ENCODE measurements at regions not wholly inside any gene's neighbourhood (a gene's known extent, or its start where the extent isn't known, plus 50 kb on each side); places are given as distances from the start of the nearest gene placed in this dataset.

DNA sequence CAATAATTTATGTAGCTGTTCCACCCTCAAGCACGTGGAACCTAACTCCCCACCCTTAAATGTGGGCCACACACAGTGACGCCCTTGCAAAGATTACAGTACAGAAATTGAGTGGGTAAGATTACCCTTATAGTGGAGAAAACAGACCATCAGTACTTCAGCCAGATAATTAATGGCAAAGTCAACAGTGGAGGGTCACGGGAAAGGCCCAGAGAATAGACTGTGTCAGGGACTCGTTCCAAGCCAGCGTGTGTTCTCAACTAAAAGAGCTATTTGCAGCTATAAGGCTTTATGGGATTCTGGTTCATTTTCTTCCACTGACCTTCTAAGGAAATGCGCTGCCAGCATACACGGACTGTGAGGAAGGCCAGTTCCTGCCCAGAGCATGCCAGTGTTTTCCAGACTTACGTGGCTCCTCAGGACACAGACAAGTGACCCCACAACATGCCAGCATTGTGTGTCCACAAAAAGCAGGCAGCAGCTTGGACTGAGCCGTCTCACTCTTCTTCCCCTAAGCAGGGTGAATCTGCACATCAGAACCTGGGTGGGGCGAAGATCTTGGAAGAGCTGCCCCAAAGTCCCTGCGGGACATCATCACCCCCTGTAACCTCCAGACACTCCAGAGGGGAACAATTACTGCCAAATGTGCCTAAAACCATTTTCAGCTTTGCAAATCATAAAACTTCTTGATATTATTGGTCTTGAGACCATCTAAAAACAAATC is 428.5 kb downstream of the OCA2 start:
- Mint-ChIP-seq H3K27me3 (no peaks in the 10 kb centered on the region), H3K4me3 (no peak overlapping the region), H3K9me3 (peaks cover 0 to 8% (median 2%) of the 10 kb centered on the region in 7 donors), H3K36me3 (no peaks in the 10 kb centered on the region), H3K4me1 (no peaks in the 10 kb centered on the region), H3K27ac (no peak overlapping the region)
- no peak overlapping the region for H3K27ac ChIP-seq (ENCODE audit: insufficient read depth, low read length, poor library complexity, severe bottlenecking)
- H3K27me3 ChIP-seq (ENCODE audit: control insufficient read depth, insufficient read depth, low read length): no peaks in the 10 kb centered on the region
- no peaks in the 10 kb centered on the region for H3K36me3 ChIP-seq (ENCODE audit: control insufficient read depth, insufficient read depth, low read length)
- no peak for ATAC-seq (ENCODE audit: low read depth in 2 of 2)
- H3K9me3 ChIP-seq (ENCODE audit: control insufficient read depth in 2 of 2, low read length in 2 of 2): peaks cover 0 to 3% of the 10 kb centered on the region in 2 experiments
- H3K4me3 ChIP-seq (ENCODE audit: low read depth, low read length): no peak overlapping the region
- H3K4me1 ChIP-seq (ENCODE audit: control insufficient read depth, insufficient read depth, low read length, poor library complexity, severe bottlenecking): no peaks in the 10 kb centered on the region
- no peak for DNase-seq

DNA sequence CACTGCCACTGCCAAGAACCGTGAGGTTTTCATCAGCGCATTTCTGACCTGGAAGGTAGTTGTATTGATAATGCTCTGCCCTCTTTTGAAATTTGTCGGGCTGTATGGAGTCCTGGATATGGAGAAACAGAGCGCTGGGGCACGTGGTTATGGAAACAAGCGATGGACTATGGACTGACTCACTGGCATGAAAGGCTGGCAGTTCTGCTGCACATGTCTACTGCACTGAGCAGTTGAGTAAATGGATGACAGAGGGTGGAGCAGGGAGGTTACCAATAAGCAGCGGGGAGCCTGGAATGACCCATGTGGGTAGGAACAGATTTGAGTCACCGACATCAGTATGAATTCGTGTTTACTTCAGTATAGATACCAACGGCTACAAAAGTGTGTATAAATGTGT is 429.5 kb downstream of the OCA2 start:
- no peak overlapping the region for H3K4me3 Mint-ChIP-seq
- no peaks in the 10 kb centered on the region for H3K36me3 Mint-ChIP-seq
- no peaks in the 10 kb centered on the region for H3K36me3 ChIP-seq (ENCODE audit: control insufficient read depth, insufficient read depth, low read length)

DNA sequence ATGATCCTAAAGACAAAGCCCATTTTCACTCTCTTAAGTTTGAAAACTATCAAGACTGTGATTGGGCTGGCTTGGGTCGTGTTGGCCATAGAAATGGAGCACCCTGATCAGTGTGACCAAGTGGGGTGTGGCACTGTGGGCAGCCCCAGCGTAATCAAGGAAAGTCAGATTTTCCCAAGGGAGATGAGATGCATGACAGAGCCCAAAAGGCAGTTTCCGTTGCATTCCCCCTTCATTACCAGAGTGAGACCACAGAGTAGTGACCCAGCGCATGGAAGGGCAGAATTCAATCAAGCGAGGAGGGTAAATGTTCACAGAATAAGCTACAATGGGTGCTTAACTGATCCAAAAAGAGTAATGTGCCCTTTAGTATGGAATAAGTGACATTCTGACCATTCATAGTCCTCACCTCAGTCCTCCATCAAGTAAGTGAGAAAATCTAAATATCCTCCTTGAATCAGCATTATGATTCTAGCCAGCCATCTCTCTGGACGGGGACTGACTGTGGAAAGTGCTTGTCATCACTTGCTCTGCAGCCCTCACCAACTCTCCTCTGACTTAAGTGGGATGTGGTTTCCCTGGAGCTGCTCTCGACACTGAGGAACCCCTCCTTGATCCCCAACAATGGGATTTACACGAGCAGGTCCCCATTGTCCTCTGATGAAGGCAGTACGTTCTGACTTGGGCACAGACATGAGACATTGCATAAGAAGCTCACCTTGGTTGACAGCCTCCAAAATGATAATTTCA is 430.5 kb downstream of the OCA2 start:
- no peak for ATAC-seq (ENCODE audit: low read depth in 2 of 2)
- H3K4me3 Mint-ChIP-seq: no peak overlapping the region

More for the DNA sequence above, 429.5 kb downstream of the OCA2 start:
- no peak overlapping the region for H3K27ac ChIP-seq (ENCODE audit: insufficient read depth, low read length, poor library complexity, severe bottlenecking)
- H3K27ac Mint-ChIP-seq: no peak overlapping the region
- DNase-seq (no peak), ATAC-seq (ENCODE audit: low read depth in 2 of 2) (no peak)
- no peak overlapping the region for H3K4me3 ChIP-seq (ENCODE audit: low read depth, low read length)
- no peaks in the 10 kb centered on the region for H3K27me3 ChIP-seq (ENCODE audit: control insufficient read depth, insufficient read depth, low read length)
- H3K9me3 Mint-ChIP-seq: peaks cover 0 to 8% (median 2%) of the 10 kb centered on the region in 7 donors
- no peaks in the 10 kb centered on the region for H3K4me1 Mint-ChIP-seq
- no peaks in the 10 kb centered on the region for H3K27me3 Mint-ChIP-seq
- no peaks in the 10 kb centered on the region for H3K4me1 ChIP-seq (ENCODE audit: control insufficient read depth, insufficient read depth, low read length, poor library complexity, severe bottlenecking)
- peaks cover 0 to 3% of the 10 kb centered on the region in 2 experiments for H3K9me3 ChIP-seq (ENCODE audit: control insufficient read depth in 2 of 2, low read length in 2 of 2)

DNA sequence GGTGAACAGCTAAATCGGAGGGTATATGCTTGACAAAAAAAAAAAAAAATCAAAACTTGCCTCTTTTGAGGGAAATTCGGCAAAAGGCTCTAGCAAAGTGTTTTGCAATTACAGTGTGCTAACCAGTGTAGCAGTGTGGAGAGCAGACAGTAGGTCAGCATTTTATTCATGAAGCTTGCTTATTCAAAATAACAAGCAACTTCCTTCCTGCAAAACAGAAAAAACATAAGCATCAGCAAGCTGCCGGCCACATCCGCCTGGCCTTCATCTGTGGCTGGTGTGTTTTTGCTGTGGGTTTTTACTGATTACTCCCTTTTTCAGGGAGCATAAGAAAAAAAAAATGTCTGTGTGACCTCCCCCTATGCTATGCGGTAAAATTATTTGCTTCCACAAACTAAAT is 434.1 kb downstream of the OCA2 start:
- no peak overlapping the region for H3K4me3 Mint-ChIP-seq
- no peaks in the 10 kb centered on the region for H3K4me1 Mint-ChIP-seq
- H3K9me3 ChIP-seq (ENCODE audit: control insufficient read depth in 2 of 2, low read length in 2 of 2): peaks cover 0 to 2% of the 10 kb centered on the region in 2 experiments
- DNase-seq (no peak), ATAC-seq (ENCODE audit: low read depth in 2 of 2) (no peak)
- no peaks in the 10 kb centered on the region for H3K27me3 ChIP-seq (ENCODE audit: control insufficient read depth, insufficient read depth, low read length)
- H3K4me3 ChIP-seq (ENCODE audit: low read depth, low read length): no peak overlapping the region
- peaks cover 4% of the 10 kb centered on the region for H3K27me3 Mint-ChIP-seq
- no peaks in the 10 kb centered on the region for H3K4me1 ChIP-seq (ENCODE audit: control insufficient read depth, insufficient read depth, low read length, poor library complexity, severe bottlenecking)
- H3K27ac Mint-ChIP-seq: no peak overlapping the region
- no peaks in the 10 kb centered on the region for H3K36me3 Mint-ChIP-seq
- H3K27ac ChIP-seq (ENCODE audit: insufficient read depth, low read length, poor library complexity, severe bottlenecking): no peak overlapping the region
- H3K36me3 ChIP-seq (ENCODE audit: control insufficient read depth, insufficient read depth, low read length): no peaks in the 10 kb centered on the region
- peaks cover 0 to 8% (median 5%) of the 10 kb centered on the region in 7 donors for H3K9me3 Mint-ChIP-seq

More for the DNA sequence above, 430.5 kb downstream of the OCA2 start:
- Histone ChIP-seq H3K27me3 (ENCODE audit: control insufficient read depth, insufficient read depth, low read length) (no peaks in the 10 kb centered on the region), H3K27ac (ENCODE audit: insufficient read depth, low read length, poor library complexity, severe bottlenecking) (no peak overlapping the region), H3K4me1 (ENCODE audit: control insufficient read depth, insufficient read depth, low read length, poor library complexity, severe bottlenecking) (no peaks in the 10 kb centered on the region), H3K9me3 (ENCODE audit: control insufficient read depth in 2 of 2, low read length in 2 of 2) (peaks cover 0 to 3% of the 10 kb centered on the region in 2 experiments), H3K36me3 (ENCODE audit: control insufficient read depth, insufficient read depth, low read length) (no peaks in the 10 kb centered on the region), H3K4me3 (ENCODE audit: low read depth, low read length) (no peak overlapping the region)
- H3K4me1 Mint-ChIP-seq: no peaks in the 10 kb centered on the region
- H3K36me3 Mint-ChIP-seq: no peaks in the 10 kb centered on the region
- H3K9me3 Mint-ChIP-seq: peaks cover 0 to 8% (median 5%) of the 10 kb centered on the region in 7 donors
- no peak for DNase-seq
- no peaks in the 10 kb centered on the region for H3K27me3 Mint-ChIP-seq
- H3K27ac Mint-ChIP-seq: no peak overlapping the region

DNA sequence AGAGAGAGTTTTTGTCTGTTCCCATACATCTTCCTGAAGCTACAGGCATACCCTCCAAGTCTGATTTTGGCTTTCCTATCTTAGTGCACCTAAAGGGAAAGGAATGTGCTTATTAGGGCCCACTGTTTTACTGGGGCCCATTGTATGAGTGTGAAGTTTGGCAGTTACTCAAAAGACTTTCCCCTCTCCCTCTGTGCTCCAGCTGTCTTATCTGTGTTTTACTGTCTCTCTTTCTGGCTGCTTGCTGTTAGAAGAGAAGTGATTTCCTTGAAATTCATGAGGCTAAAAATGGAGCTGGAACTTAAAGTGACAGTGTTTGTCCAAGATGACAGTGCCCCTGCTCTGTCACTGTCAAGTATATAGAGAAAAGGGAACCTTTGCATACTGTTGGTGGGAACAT is 436.2 kb downstream of the OCA2 start:
- no peak for ATAC-seq (ENCODE audit: low read depth in 2 of 2)
- H3K4me3 Mint-ChIP-seq: no peak overlapping the region
- H3K27ac Mint-ChIP-seq: no peak overlapping the region
- peaks cover 4% of the 10 kb centered on the region for H3K27me3 Mint-ChIP-seq
- no peaks in the 10 kb centered on the region for H3K36me3 ChIP-seq (ENCODE audit: control insufficient read depth, insufficient read depth, low read length)
- no peak overlapping the region for H3K4me3 ChIP-seq (ENCODE audit: low read depth, low read length)
- no peak overlapping the region for H3K27ac ChIP-seq (ENCODE audit: insufficient read depth, low read length, poor library complexity, severe bottlenecking)
- H3K9me3 ChIP-seq (ENCODE audit: control insufficient read depth in 2 of 2, low read length in 2 of 2): no peaks in the 10 kb centered on the region
- peaks cover 0 to 12% (median 4%) of the 10 kb centered on the region in 7 donors for H3K9me3 Mint-ChIP-seq
- no peaks in the 10 kb centered on the region for H3K4me1 Mint-ChIP-seq
- no peaks in the 10 kb centered on the region for H3K4me1 ChIP-seq (ENCODE audit: control insufficient read depth, insufficient read depth, low read length, poor library complexity, severe bottlenecking)
- H3K36me3 Mint-ChIP-seq: no peaks in the 10 kb centered on the region
- DNase-seq: no peak
- no peaks in the 10 kb centered on the region for H3K27me3 ChIP-seq (ENCODE audit: control insufficient read depth, insufficient read depth, low read length)

DNA sequence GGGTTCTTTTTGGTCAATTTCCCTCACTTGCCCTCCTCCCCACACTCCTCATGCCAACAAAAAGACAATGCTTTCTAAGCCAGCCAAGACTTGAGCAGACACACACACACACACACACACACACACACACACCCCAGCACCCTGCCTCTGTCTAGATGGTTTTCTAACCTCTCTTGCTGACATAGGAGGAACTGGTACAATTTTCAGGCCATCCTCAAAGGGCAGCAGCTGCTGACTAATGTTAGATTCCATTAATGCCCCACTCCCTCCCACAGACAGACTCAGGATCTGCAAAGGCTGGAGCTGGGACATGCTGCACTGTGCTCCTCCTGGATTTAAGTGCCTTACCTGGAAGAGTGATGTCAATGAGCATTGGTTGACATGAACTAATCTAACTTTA is 438.4 kb downstream of the OCA2 start:
- H3K9me3 Mint-ChIP-seq: peaks cover 0 to 14% (median 9%) of the 10 kb centered on the region in 7 donors
- no peaks in the 10 kb centered on the region for H3K36me3 ChIP-seq (ENCODE audit: control insufficient read depth, insufficient read depth, low read length)

DNA sequence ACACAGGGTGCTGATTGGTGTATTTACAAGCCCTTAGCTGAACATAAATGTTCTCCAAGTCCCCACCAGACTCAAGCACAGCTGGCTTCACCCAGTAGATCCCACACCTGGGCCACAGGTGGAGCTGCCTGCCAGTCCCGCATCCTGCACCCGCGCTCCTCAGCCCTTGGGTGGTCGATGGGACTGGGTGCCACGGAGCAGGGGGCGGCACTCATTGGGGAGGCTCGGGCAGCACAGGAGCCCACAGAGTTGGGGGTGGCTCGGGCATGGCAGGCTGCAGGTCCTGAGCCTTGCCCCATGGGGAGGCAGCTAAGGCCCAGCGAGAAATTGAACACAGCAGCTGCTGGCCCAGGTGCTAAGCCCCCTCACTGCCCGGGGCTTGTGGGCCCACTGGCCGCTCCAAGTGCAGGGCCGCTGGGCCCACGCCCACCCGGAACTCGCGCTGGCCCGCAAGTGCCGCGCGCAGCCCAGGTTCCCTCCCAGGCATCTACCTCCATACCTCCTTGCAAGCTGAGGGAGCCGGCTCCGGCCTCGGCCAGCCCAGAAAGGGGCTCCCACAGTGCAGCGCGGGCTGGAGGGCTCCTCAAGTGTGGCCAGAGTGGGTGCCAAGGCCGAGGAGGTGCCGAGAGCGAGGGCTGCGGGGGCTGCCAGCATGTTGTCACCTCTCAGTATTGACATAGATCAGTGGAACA is 442.7 kb downstream of the OCA2 start:
- Mint-ChIP-seq H3K9me3 (peaks cover 0 to 15% (median 9%) of the 10 kb centered on the region in 7 donors), H3K36me3 (no peaks in the 10 kb centered on the region), H3K4me3 (no peak overlapping the region), H3K27me3 (no peaks in the 10 kb centered on the region), H3K4me1 (no peaks in the 10 kb centered on the region), H3K27ac (no peak overlapping the region)
- Histone ChIP-seq H3K4me1 (ENCODE audit: control insufficient read depth, insufficient read depth, low read length, poor library complexity, severe bottlenecking) (no peaks in the 10 kb centered on the region), H3K36me3 (ENCODE audit: control insufficient read depth, insufficient read depth, low read length) (no peaks in the 10 kb centered on the region), H3K27ac (ENCODE audit: insufficient read depth, low read length, poor library complexity, severe bottlenecking) (no peak overlapping the region), H3K27me3 (ENCODE audit: control insufficient read depth, insufficient read depth, low read length) (no peaks in the 10 kb centered on the region), H3K4me3 (ENCODE audit: low read depth, low read length) (no peak overlapping the region), H3K9me3 (ENCODE audit: control insufficient read depth in 2 of 2, low read length in 2 of 2) (no peaks in the 10 kb centered on the region)
- DNase-seq (no peak), ATAC-seq (ENCODE audit: low read depth in 2 of 2) (no peak)

More for the DNA sequence above, 438.4 kb downstream of the OCA2 start:
- peaks cover 4% of the 10 kb centered on the region for H3K27me3 Mint-ChIP-seq
- no peak for ATAC-seq (ENCODE audit: low read depth in 2 of 2)
- Histone ChIP-seq H3K27ac (ENCODE audit: insufficient read depth, low read length, poor library complexity, severe bottlenecking) (no peak overlapping the region), H3K9me3 (ENCODE audit: control insufficient read depth in 2 of 2, low read length in 2 of 2) (no peaks in the 10 kb centered on the region), H3K4me1 (ENCODE audit: control insufficient read depth, insufficient read depth, low read length, poor library complexity, severe bottlenecking) (no peaks in the 10 kb centered on the region), H3K27me3 (ENCODE audit: control insufficient read depth, insufficient read depth, low read length) (no peaks in the 10 kb centered on the region), H3K4me3 (ENCODE audit: low read depth, low read length) (no peak overlapping the region)
- no peak overlapping the region for H3K27ac Mint-ChIP-seq
- no peaks in the 10 kb centered on the region for H3K36me3 Mint-ChIP-seq
- DNase-seq: no peak
- no peaks in the 10 kb centered on the region for H3K4me1 Mint-ChIP-seq
- H3K4me3 Mint-ChIP-seq: no peak overlapping the region

All from CD4-positive, CD25-positive, alpha-beta regulatory T cell (primary cell).